H1 (cell line): ENCODE measurements at regions not wholly inside any gene's neighbourhood (a gene's known extent, or its start where the extent isn't known, plus 50 kb on each side); places are given as distances from the start of the nearest gene placed in this dataset.

Experiments used
- CTCF ChIA-PET: fragments of 300-600 bp; sonication (Branson Sonifier 250); formaldehyde crosslinking; loops from one replicate; lab custom pipeline; 2021; ENCODE audit not compliant: partially characterized antibody; lab: Charles Lee
- POLR2A ChIA-PET: fragments of 300-600 bp; sonication (Branson Sonifier 250); formaldehyde crosslinking; loops from one replicate; lab custom pipeline; 2021; ENCODE audit warnings: inconsistent platforms; ENCODE audit not compliant: partially characterized antibody; lab: Charles Lee
- DNase-seq, 2 experiments: peaks; one replicate each; pipeline versions ENCODE4 v3.0.0 to v3.0.0-alpha.2; 2010 to 2022; ENCODE audit warnings: low spot score in 2 of 2, low read depth in 1 of 2, mixed read lengths in 1 of 2
- FAIRE-seq: peaks from 2 replicates; lab custom pipeline; 2011; peaks lifted over from hg19 to GRCh38; lab: Jason Lieb, UNC
- H2AFZ ChIP-seq: 2 replicates; pipeline ENCODE4 v1.8.1; 2012; ENCODE audit warnings: low read length, inconsistent platforms
- H2AK5ac ChIP-seq: 2 replicates; pipeline ENCODE4 v1.6.1; 2013; ENCODE audit warnings: low read depth, low read length
- H2BK120ac ChIP-seq: replicated peaks from 2 replicates; pipeline ENCODE3; 2013; ENCODE audit warnings: low read depth, low read length, inconsistent platforms
- H2BK12ac ChIP-seq: 2 replicates; pipeline ENCODE4 v1.6.1; 2013; ENCODE audit warnings: low read depth, low read length
- H2BK15ac ChIP-seq: 2 replicates; pipeline ENCODE4 v1.6.1; 2013; ENCODE audit warnings: low read length
- H2BK20ac ChIP-seq: 2 replicates; pipeline ENCODE4 v1.6.1; 2013; ENCODE audit warnings: low read length
- H2BK5ac ChIP-seq: 2 replicates; pipeline ENCODE4 v1.6.1; 2013; ENCODE audit warnings: low read depth, low read length
- H3K14ac ChIP-seq: 2 replicates; pipeline ENCODE4 v1.6.1; 2013; ENCODE audit warnings: inconsistent platforms; ENCODE audit not compliant: insufficient read length
- H3K18ac ChIP-seq: 2 replicates; pipeline ENCODE4 v1.6.1; 2013; ENCODE audit warnings: low read length; ENCODE audit errors: extremely low read depth
- H3K23ac ChIP-seq: 2 replicates; pipeline ENCODE4 v1.6.1; 2013; ENCODE audit warnings: inconsistent platforms; ENCODE audit not compliant: insufficient read length
- H3K23me2 ChIP-seq: 2 replicates; pipeline ENCODE4 v1.6.1; 2013; ENCODE audit warnings: low read depth, low read length
- H3K27ac ChIP-seq: 2 replicates; pipeline ENCODE4 v1.6.1; 2011; ENCODE audit warnings: low read depth, low read length, inconsistent platforms
- H3K27me3 ChIP-seq, 4 experiments: replicated peaks in 1 of 4; 1 replicate in 1 of 4; 2 replicates in 3 of 4; pipeline versions ENCODE4 v1.6.1 to v1.8.1; 2011 to 2013; ENCODE audit warnings: low read length in 3 of 4, mild to moderate bottlenecking in 3 of 4, inconsistent platforms in 2 of 4, mixed read lengths in 2 of 4, moderate library complexity in 1 of 4; ENCODE audit not compliant: control insufficient read depth in 3 of 4, insufficient read depth in 3 of 4; ENCODE audit errors: extremely low read depth in 1 of 4
- H3K36me3 ChIP-seq, 4 experiments: 2 replicates each; pipeline versions ENCODE4 v1.6.1 to v1.8.1; 2011 to 2013; ENCODE audit warnings: mild to moderate bottlenecking in 4 of 4, low read length in 3 of 4, moderate library complexity in 2 of 4, control low read depth in 1 of 4, inconsistent platforms in 1 of 4; ENCODE audit not compliant: insufficient read depth in 4 of 4, control insufficient read depth in 2 of 4
- H3K4ac ChIP-seq: replicated peaks from 2 replicates; pipeline ENCODE3; 2013; ENCODE audit warnings: low read length, low read depth, mixed read lengths, inconsistent platforms; ENCODE audit not compliant: insufficient read length
- H3K4me1 ChIP-seq, 4 experiments: replicated peaks in 1 of 4; 1 replicate in 1 of 4; 2 replicates in 3 of 4; pipeline versions ENCODE4 v1.6.1 to v1.8.1; 2011 to 2013; ENCODE audit warnings: low read length in 3 of 4, inconsistent platforms in 2 of 4, mixed read lengths in 1 of 4; ENCODE audit not compliant: insufficient read depth in 4 of 4, control insufficient read depth in 3 of 4
- H3K4me2 ChIP-seq, 2 experiments: 2 replicates each; pipeline versions ENCODE4 v1.6.1 to v1.8.1; 2011 to 2013; ENCODE audit warnings: low read depth in 2 of 2, low read length in 2 of 2, control low read depth in 1 of 2, inconsistent platforms in 1 of 2, mild to moderate bottlenecking in 1 of 2; ENCODE audit not compliant: insufficient read depth in 1 of 2
- H3K4me3 ChIP-seq, 4 experiments: fragments of 200-600, 300-600 bp in 1 of 4; sonication (generic), shearing (Covaris generic), sonication (Bioruptor Twin) in 1 of 4; 2 replicates each; pipeline versions ENCODE4 v1.5.1 to v1.8.1; 2011 to 2016; ENCODE audit warnings: low read length in 4 of 4, low read depth in 3 of 4, control low read depth in 2 of 4, inconsistent platforms in 2 of 4, mild to moderate bottlenecking in 2 of 4, mixed read lengths in 1 of 4, moderate library complexity in 1 of 4; ENCODE audit not compliant: insufficient read depth in 2 of 4; ENCODE audit errors: extremely low read depth in 1 of 4
- H3K56ac ChIP-seq: replicated peaks from 2 replicates; pipeline ENCODE3; 2013; ENCODE audit warnings: low read depth, mild to moderate bottlenecking, mixed read lengths, low read length, inconsistent platforms; ENCODE audit not compliant: insufficient read length
- H3K79me1 ChIP-seq: 2 replicates; pipeline ENCODE4 v1.6.1; 2013; ENCODE audit warnings: low read depth, low read length, control low read depth
- H3K79me2 ChIP-seq, 2 experiments: 2 replicates each; pipeline versions ENCODE4 v1.6.1 to v1.8.1; 2012 to 2013; ENCODE audit warnings: low read length in 2 of 2, mild to moderate bottlenecking in 2 of 2, inconsistent platforms in 1 of 2; ENCODE audit not compliant: insufficient read depth in 2 of 2, control insufficient read depth in 1 of 2
- H3K9ac ChIP-seq, 4 experiments: replicated peaks in 1 of 4; 1 replicate in 1 of 4; 2 replicates in 3 of 4; pipeline versions ENCODE4 v1.6.1 to v1.8.1; 2011 to 2013; ENCODE audit warnings: low read depth in 3 of 4, low read length in 3 of 4, control low read depth in 2 of 4, mild to moderate bottlenecking in 2 of 4, moderate library complexity in 2 of 4, inconsistent platforms in 1 of 4; ENCODE audit errors: extremely low read depth in 1 of 4
- H3K9me3 ChIP-seq, 2 experiments: 2 replicates each; pipeline versions ENCODE4 v1.6.1 to v1.8.1; 2012 to 2013; ENCODE audit warnings: mild to moderate bottlenecking in 2 of 2, moderate library complexity in 2 of 2, control low read depth in 1 of 2, inconsistent platforms in 1 of 2, low read depth in 1 of 2, low read length in 1 of 2, mixed read lengths in 1 of 2; ENCODE audit not compliant: insufficient read depth in 2 of 2
- H4K20me1 ChIP-seq, 2 experiments: replicated peaks in 1 of 2; 2 replicates each; pipeline versions ENCODE3 to v1.8.1; 2011 to 2013; ENCODE audit warnings: inconsistent platforms in 2 of 2, low read length in 2 of 2, mild to moderate bottlenecking in 1 of 2; ENCODE audit not compliant: insufficient read depth in 2 of 2, control insufficient read depth in 1 of 2
- H4K5ac ChIP-seq: 2 replicates; pipeline ENCODE4 v1.6.1; 2013; ENCODE audit warnings: low read length, low read depth, mixed read lengths, inconsistent platforms; ENCODE audit not compliant: insufficient read length
- H4K8ac ChIP-seq: 2 replicates; pipeline ENCODE4 v1.8.0; 2013; ENCODE audit warnings: mild to moderate bottlenecking, moderate library complexity, low read length, inconsistent platforms; ENCODE audit not compliant: insufficient read depth; ENCODE audit errors: extremely low read depth
- H4K91ac ChIP-seq: replicated peaks from 2 replicates; pipeline ENCODE3; 2013; ENCODE audit warnings: low read length, mixed read lengths, inconsistent platforms; ENCODE audit not compliant: insufficient read length
- BCL11A ChIP-seq, 2 experiments: IDR thresholded peaks; one replicate each; pipeline ENCODE4 v1.6.1; 2011; ENCODE audit warnings: low read depth in 2 of 2, low read length in 2 of 2, mild to moderate bottlenecking in 2 of 2
- CREB1 ChIP-seq: IDR thresholded peaks from 2 replicates; pipeline ENCODE4 v1.6.1; 2012; ENCODE audit warnings: inconsistent platforms
- CTBP2 ChIP-seq: IDR thresholded peaks from 2 replicates; pipeline ENCODE4 v1.7.0; 2011; ENCODE audit warnings: borderline replicate concordance, mild to moderate bottlenecking, moderate library complexity, mixed read lengths, low read length; ENCODE audit not compliant: insufficient read depth, insufficient read length
- HDAC6 ChIP-seq: IDR thresholded peaks from one replicate; pipeline ENCODE4 v1.7.1; 2012; ENCODE audit warnings: low read depth, mild to moderate bottlenecking, inconsistent platforms, low read length, moderate library complexity
- POLR2AphosphoS5 ChIP-seq: IDR thresholded peaks from 2 replicates; pipeline ENCODE4 v1.6.1; 2011; ENCODE audit warnings: low read depth, low read length
- RFX5 ChIP-seq: IDR thresholded peaks from 2 replicates; pipeline ENCODE4 v1.6.1; 2011; ENCODE audit warnings: low read depth, low read length, improper control_type of control experiment, borderline replicate concordance
- RXRA ChIP-seq: IDR thresholded peaks from 2 replicates; pipeline ENCODE4 v1.6.1; 2011; ENCODE audit warnings: low read depth, mild to moderate bottlenecking, low read length, moderate library complexity; ENCODE audit not compliant: insufficient read depth
- SP2 ChIP-seq: IDR thresholded peaks from 2 replicates; pipeline ENCODE4 v1.6.1; 2012; ENCODE audit warnings: mild to moderate bottlenecking, low read length, inconsistent platforms
- SRF ChIP-seq: IDR thresholded peaks from 2 replicates; pipeline ENCODE4 v1.6.1; 2011; ENCODE audit warnings: mild to moderate bottlenecking, low read depth, low read length, moderate library complexity
- TAF1 ChIP-seq: IDR thresholded peaks from 2 replicates; pipeline ENCODE4 v1.6.1; 2011; ENCODE audit warnings: mild to moderate bottlenecking, low read depth, low read length
- WGBS, 2 experiments: shearing (Covaris generic) in 1 of 2; methylation state at CpG; one replicate each; pipeline versions ENCODE4 v1.1.6 to v1.1.7; 2013 to 2015; ENCODE audit warnings: low lambda C conversion rate in 2 of 2, mixed read lengths in 2 of 2, inconsistent platforms in 1 of 2, low coverage in 1 of 2, missing lambda C conversion rate in 1 of 2; ENCODE audit not compliant: insufficient replicate concordance in 2 of 2, insufficient coverage in 1 of 2, insufficient read length in 1 of 2; ENCODE audit errors: extremely low coverage in 1 of 2, missing lambda C conversion rate in 1 of 2; 5-methylcytosine and 5-hydroxymethylcytosine counted together

GRCh38 chr5:157961896-157962590 is 103.1 kb upstream of the CLINT1 start:
- DNase-seq (no peak), FAIRE-seq (no peak)
- H2BK12ac ChIP-seq, result no peak overlapping the region
- no peaks in the 10 kb centered on the region for H3K9me3 ChIP-seq
- no peaks in the 10 kb centered on the region for H3K27me3 ChIP-seq
- no peaks in the 10 kb centered on the region for H4K20me1 ChIP-seq
- H3K14ac ChIP-seq, result no peak overlapping the region
- H4K8ac ChIP-seq, result no peak overlapping the region
- no peak overlapping the region for H3K4me2 ChIP-seq
- no peak overlapping the region for H3K27ac ChIP-seq
- H2AFZ ChIP-seq, result no peak overlapping the region
- H3K4ac ChIP-seq, result no peak overlapping the region
- H2BK20ac ChIP-seq, result peak overlapping the region; percentile 82; the same call in 1 of the 2 replicates
- no peak overlapping the region for H2AK5ac ChIP-seq
- CTCF ChIA-PET, result interaction anchor here (2.1 to 9.4 kb wide), 3 partner anchors 12 to 106 kb away, joined by 7 to 79 read pairs (median 10); no protein-coding TSS in a partner anchor
- H4K91ac ChIP-seq, result no peak overlapping the region
- H3K18ac ChIP-seq, result no peak overlapping the region
- WGBS, 2 experiments, result 85% methylated on average over 6 of the region's 6 CpGs; no CpG with 5 or more reads in 1 of the 2 experiments
- no peak overlapping the region for H4K5ac ChIP-seq
- H3K9ac ChIP-seq, result no peak overlapping the region
- POLR2A ChIA-PET, result no interaction called here
- no peak overlapping the region for H2BK15ac ChIP-seq
- H3K4me1 ChIP-seq, result peaks cover 0 to 20% (median 7%) of the 10 kb centered on the region in 4 experiments; a peak in 6 of 7 replicates
- no peak overlapping the region for H3K23ac ChIP-seq
- H3K4me3 ChIP-seq, result no peak overlapping the region
- TF ChIP-seq RFX5, result no peak
- no peak for TF ChIP-seq TAF1
- no peak for TF ChIP-seq CTBP2
- no peak for TF ChIP-seq RXRA
- no peak for TF ChIP-seq BCL11A (IDR thresholded peaks at IDR 0.05; ENCODE audit: low read depth in 2 of 2, low read length in 2 of 2)
- no peak for TF ChIP-seq HDAC6
- no peak for TF ChIP-seq SP2
- TF ChIP-seq CREB1, result no peak
- no peak for TF ChIP-seq POLR2AphosphoS5
- TF ChIP-seq SRF, result no peak
- H2BK120ac ChIP-seq, result no peak overlapping the region
- H3K23me2 ChIP-seq, result no peaks in the 10 kb centered on the region; the same call in 1 of the 2 replicates
- H3K79me2 ChIP-seq, result no peaks in the 10 kb centered on the region
- H3K36me3 ChIP-seq, result no peaks in the 10 kb centered on the region
- H3K56ac ChIP-seq, result no peak overlapping the region
- no peak overlapping the region for H2BK5ac ChIP-seq
- no peaks in the 10 kb centered on the region for H3K79me1 ChIP-seq
